ENCODE measurements at regions not wholly inside any gene's neighbourhood (a gene's known extent, or its start where the extent isn't known, plus 50 kb on each side); places are given as distances from the start of the nearest gene placed in this dataset.

- TF ChIP-seq, protein P1, sequence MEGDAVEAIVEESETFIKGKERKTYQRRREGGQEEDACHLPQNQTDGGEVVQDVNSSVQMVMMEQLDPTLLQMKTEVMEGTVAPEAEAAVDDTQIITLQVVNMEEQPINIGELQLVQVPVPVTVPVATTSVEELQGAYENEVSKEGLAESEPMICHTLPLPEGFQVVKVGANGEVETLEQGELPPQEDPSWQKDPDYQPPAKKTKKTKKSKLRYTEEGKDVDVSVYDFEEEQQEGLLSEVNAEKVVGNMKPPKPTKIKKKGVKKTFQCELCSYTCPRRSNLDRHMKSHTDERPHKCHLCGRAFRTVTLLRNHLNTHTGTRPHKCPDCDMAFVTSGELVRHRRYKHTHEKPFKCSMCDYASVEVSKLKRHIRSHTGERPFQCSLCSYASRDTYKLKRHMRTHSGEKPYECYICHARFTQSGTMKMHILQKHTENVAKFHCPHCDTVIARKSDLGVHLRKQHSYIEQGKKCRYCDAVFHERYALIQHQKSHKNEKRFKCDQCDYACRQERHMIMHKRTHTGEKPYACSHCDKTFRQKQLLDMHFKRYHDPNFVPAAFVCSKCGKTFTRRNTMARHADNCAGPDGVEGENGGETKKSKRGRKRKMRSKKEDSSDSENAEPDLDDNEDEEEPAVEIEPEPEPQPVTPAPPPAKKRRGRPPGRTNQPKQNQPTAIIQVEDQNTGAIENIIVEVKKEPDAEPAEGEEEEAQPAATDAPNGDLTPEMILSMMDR (conservative IDR thresholded peaks at IDR 0.05 in 1 of 2, IDR thresholded peaks at IDR 0.05 in 1 of 2; ENCODE audit: extremely low read depth in 1 of 2, insufficient read depth in 1 of 2, low read depth in 1 of 2, low read length in 2 of 2): no peak
- no peak for TF ChIP-seq EZH2 (IDR thresholded peaks at IDR 0.05; ENCODE audit: borderline replicate concordance, low read length)
These were observed 287.1 kb upstream of the SPTLC3 start for GRCh38 chr20:12721636-12722035.
